ENCODE measurements at regions not wholly inside any gene's neighbourhood (a gene's known extent, or its start where the extent isn't known, plus 50 kb on each side); places are given as distances from the start of the nearest gene placed in this dataset.

DNA sequence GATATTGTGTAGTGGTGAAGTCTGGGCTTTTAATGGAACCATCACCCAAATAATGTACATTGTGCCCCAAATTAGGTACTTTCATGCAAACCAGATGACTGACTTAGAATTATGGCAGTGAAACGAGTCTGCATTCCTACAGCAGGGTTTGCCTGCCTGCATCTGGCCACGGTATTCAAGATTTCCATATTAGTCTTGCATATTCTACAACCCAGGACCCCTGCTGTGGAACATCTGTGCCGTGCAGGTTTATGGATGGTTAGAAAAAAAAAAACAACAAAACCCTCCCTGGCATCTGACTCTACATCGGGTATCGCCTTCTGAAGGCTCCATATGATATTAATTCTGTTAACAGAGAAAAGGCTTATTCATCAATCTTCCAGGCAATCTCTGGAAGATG, 394.8 kb downstream of the DCDC2C start:
- H3K79me2 ChIP-seq (ENCODE audit: insufficient read depth, low read length): no peaks in the 10 kb centered on the region
- H3K9me3 ChIP-seq (ENCODE audit: low read length): no peaks in the 10 kb centered on the region
- no peak overlapping the region for H3K4me2 ChIP-seq (ENCODE audit: low read depth, low read length)
- TF ChIP-seq ZNF674 (CRISPR knock-in tag; IDR thresholded peaks at IDR 0.05; ENCODE audit: low read depth) (no peak), ZSCAN29 (CRISPR knock-in tag; conservative IDR thresholded peaks at IDR 0.05) (no peak), ZNF224 (CRISPR knock-in tag; IDR thresholded peaks at IDR 0.05) (no peak), XBP1 (CRISPR knock-in tag; IDR thresholded peaks at IDR 0.05) (no peak), LCORL (IDR thresholded peaks at IDR 0.05) (no peak), LCORL (CRISPR knock-in tag; IDR thresholded peaks at IDR 0.05) (no peak), GTF3A (CRISPR knock-in tag; conservative IDR thresholded peaks at IDR 0.05) (no peak), JUND (CRISPR knock-in tag; IDR thresholded peaks at IDR 0.05) (no peak), RNF2 (conservative IDR thresholded peaks at IDR 0.05; ENCODE audit: low read depth) (no peak), POLR2AphosphoS2 (IDR thresholded peaks at IDR 0.05; ENCODE audit: low read depth, low read length) (no peak), ZNF225 (CRISPR knock-in tag; IDR thresholded peaks at IDR 0.05) (no peak), ZNF747 (CRISPR knock-in tag; IDR thresholded peaks at IDR 0.05; ENCODE audit: borderline replicate concordance) (no peak), ZNF772 (CRISPR knock-in tag; IDR thresholded peaks at IDR 0.05) (no peak), SMYD3 (CRISPR knock-in tag; IDR thresholded peaks at IDR 0.05) (no peak), RXRA (CRISPR knock-in tag; IDR thresholded peaks at IDR 0.05) (no peak), POGZ (CRISPR knock-in tag; IDR thresholded peaks at IDR 0.05) (no peak), NPAS2 (CRISPR knock-in tag; IDR thresholded peaks at IDR 0.05; ENCODE audit: borderline replicate concordance) (no peak), TFDP2 (CRISPR knock-in tag; IDR thresholded peaks at IDR 0.05) (no peak), PLSCR1 (CRISPR knock-in tag; IDR thresholded peaks at IDR 0.05; ENCODE audit: borderline replicate concordance) (no peak), ZBTB49 (CRISPR knock-in tag; IDR thresholded peaks at IDR 0.05; ENCODE audit: borderline replicate concordance) (no peak)
- TF ChIP-seq, protein P1, sequence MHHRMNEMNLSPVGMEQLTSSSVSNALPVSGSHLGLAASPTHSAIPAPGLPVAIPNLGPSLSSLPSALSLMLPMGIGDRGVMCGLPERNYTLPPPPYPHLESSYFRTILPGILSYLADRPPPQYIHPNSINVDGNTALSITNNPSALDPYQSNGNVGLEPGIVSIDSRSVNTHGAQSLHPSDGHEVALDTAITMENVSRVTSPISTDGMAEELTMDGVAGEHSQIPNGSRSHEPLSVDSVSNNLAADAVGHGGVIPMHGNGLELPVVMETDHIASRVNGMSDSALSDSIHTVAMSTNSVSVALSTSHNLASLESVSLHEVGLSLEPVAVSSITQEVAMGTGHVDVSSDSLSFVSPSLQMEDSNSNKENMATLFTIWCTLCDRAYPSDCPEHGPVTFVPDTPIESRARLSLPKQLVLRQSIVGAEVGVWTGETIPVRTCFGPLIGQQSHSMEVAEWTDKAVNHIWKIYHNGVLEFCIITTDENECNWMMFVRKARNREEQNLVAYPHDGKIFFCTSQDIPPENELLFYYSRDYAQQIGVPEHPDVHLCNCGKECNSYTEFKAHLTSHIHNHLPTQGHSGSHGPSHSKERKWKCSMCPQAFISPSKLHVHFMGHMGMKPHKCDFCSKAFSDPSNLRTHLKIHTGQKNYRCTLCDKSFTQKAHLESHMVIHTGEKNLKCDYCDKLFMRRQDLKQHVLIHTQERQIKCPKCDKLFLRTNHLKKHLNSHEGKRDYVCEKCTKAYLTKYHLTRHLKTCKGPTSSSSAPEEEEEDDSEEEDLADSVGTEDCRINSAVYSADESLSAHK (CRISPR knock-in tag; IDR thresholded peaks at IDR 0.05; ENCODE audit: borderline replicate concordance): no peak
- no peak overlapping the region for H2AFZ ChIP-seq (ENCODE audit: low read length)
- FAIRE-seq (no peak), ATAC-seq (no peak), DNase-seq (ENCODE audit: low spot score) (no peak)
- CTCF ChIA-PET (ENCODE audit: low intra/inter-chr PET ratio, low total read pairs): no interaction called here
- H4K20me1 ChIP-seq (ENCODE audit: insufficient read depth, low read length): no peaks in the 10 kb centered on the region
- 3% methylated on average over 5 of the region's 5 CpGs for WGBS (ENCODE audit: low lambda C conversion rate)
- intact Hi-C loops (cut with micrococcal nuclease; ENCODE audit: unreplicated experiment) (no loop called here), in situ Hi-C loops (cut with HindIII; ENCODE audit: extremely low pct_ligation_motif_present, low pct_unique_long_range_greater_than_20kb) (no loop called here)
- BruUV-seq (replicated peaks): no TSS peak
- no peaks in the 10 kb centered on the region for H3K36me3 ChIP-seq (replicated peaks in 1 of 2; ENCODE audit: control insufficient read depth in 1 of 2, insufficient read depth in 2 of 2, low read length in 2 of 2)
- H3K4me1 ChIP-seq (ENCODE audit: insufficient read depth, low read length): no peaks in the 10 kb centered on the region
- H3K4me3 ChIP-seq (replicated peaks in 1 of 3; ENCODE audit: insufficient read depth in 1 of 3, low read depth in 2 of 3, low read length in 3 of 3): no peak overlapping the region
- no peak overlapping the region for H3K9ac ChIP-seq (ENCODE audit: insufficient read depth, low read depth, low read length)
- POLR2A ChIA-PET: no interaction called here
- H3K27ac ChIP-seq (ENCODE audit: extremely low read length, insufficient read depth, low read length): no peak overlapping the region
- peaks cover 0 to 16% of the 10 kb centered on the region in 2 experiments; a peak in 3 of 5 replicates for H3K27me3 ChIP-seq (ENCODE audit: control insufficient read depth in 1 of 2, insufficient read depth in 2 of 2, low read length in 2 of 2)
